SH-SY5Y (cell line): ENCODE measurements at regions not wholly inside any gene's neighbourhood (a gene's known extent, or its start where the extent isn't known, plus 50 kb on each side); places are given as distances from the start of the nearest gene placed in this dataset.

Source experiments
- GATA2 ChIP-seq: IDR thresholded peaks from 2 replicates; pipeline ENCODE4 v1.6.1; 2011; ENCODE audit warnings: mild to moderate bottlenecking, low read depth, low read length
- GATA3 ChIP-seq: IDR thresholded peaks from 2 replicates; pipeline ENCODE4 v1.6.1; 2011; ENCODE audit warnings: low read depth, mild to moderate bottlenecking, low read length, moderate library complexity

DNA sequence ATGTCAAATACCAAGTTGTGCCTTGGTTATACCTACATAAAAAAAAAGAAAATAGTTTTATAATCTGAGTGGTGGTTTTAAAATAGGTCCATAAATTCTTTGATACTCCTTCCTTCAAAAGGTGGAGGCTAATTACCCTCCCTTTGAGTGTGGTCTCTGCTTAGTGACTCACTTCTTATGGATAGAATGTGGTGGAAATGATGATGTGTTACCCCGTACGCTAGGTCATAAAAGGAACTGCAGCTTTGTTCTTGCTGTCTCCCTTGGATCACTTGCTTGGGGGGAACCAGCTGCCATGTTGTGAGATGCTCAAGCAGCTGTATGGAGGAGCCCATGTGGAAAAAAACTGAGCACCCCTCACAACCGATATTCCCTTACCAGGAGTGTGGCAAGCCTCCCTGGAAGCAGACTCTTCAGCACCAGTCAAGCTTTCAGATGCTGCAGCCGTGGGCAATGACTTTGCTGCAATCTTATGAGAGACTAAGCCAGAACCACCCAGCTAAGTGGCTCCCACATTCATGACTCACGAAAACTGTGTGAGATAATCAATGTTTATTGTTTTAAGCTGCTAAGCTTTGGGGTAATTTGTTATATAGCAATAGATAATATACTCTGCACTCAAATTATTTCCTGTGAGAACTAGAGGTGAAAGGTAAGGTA lies 195.0 kb upstream of the GATB start:
- no peak for TF ChIP-seq GATA2

DNA sequence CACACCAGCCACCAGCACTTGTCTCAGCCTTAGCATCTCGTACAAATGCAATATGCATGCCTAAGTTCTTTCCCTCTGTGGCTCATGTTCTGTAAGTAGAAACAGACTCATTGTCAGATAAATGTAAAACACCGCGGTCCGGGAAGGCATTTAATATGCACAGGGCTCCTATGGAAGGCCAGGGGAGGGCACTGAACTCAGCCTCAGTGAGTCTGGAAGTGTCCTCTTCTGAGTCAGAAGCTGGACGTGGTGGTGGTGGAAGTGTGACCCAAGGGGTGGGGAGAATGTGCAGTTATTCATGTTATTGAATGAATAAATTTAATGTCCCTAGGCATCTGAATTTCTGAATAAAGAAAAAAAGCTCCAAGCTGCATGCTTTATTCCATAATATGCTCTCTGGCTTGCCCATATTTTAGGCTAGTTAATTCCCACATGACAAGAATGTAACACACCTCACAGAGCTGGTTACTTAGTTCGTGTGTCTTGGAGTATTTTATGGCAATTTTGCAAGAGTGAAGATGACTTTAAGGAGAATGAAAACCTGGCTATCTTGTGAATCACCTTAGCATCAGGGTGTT lies 193.1 kb upstream of the GATB start:
- TF ChIP-seq GATA2 (no peak), GATA3 (no peak)

DNA sequence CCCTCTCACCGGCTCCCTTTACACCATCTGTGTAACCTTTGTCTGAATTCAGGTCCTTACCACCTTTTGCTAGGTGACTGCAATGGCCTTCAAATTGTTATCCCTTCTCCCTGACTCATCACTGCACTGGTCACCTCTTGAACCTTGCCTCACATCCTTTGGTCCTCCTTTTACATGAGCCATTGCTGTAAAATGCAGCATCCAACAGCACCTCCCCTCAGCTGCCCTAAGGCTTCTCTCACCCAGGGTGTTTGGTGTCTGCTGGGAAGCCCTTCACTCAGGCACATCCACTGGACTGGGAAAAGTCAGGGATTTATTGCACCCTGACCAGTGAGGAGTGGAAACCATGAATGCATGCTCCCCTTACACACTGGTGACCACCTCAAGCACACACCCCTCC lies 192.5 kb upstream of the GATB start:
- TF ChIP-seq GATA2, result no peak
- no peak for TF ChIP-seq GATA3

DNA sequence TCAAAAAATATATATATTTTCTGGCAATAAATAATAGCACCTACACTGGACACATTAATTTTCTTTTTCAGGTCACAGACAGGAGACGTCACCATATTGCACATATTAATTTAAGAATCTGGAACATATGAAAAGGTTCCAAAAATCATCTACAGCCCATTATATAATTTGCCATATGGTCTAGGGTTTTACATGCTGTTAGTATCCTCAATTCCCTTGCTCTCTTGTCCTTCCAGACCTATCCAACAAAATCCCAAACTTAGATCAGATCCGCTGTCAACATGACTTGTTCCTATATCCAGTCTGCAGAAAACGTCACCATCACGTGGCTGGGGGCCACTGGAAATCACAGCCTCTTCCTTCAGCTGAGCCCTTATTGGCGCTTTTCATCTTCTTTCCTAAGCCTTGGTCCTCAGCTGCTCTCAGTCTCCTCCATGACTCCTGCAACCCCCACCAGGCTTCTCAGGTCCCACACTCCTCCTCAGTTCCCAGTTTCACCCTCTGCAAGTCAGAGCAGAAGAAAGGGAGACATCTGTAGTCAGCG lies 192.0 kb upstream of the GATB start:
- TF ChIP-seq GATA3 (no peak), GATA2 (no peak)

DNA sequence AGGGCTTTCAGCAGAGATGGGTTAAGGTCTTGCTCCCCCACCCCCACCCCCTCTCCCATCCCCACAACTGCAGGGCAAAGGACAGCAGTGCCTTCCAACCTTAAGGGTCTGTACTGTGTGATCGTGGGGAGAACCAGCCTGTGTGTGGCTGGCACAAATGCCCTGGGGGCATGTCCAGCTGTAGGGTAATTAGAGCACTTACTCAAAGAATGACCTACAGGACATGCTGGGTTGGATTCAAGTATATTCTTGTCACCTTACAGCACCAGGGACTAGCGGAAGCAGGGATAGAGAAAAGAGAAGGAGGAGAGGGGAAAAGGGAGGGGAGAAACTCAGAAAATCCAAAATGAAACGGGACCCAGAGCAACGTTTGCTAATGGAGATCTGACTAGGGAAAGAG lies 191.3 kb upstream of the GATB start:
- TF ChIP-seq GATA3 (no peak), GATA2 (no peak)

DNA sequence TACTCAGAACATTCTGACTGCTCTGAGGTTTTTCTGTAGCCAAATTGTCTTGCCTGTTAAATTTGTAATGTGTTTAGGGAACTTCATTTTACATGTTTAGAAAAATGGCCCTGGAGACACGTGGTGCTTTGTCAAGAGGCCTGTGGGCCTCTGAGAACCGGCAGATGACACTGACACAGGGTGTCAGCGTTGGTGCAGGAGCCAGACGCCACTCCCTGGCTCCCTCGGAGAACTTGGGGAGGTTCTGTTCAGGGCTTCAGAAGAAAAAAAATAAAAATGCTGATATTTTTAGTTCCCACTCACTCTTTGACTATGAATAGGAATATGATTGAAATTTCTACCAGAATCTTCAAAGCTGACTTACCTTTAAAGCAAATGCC lies 190.9 kb upstream of the GATB start:
- TF ChIP-seq GATA3, result no peak
- TF ChIP-seq GATA2, result no peak

DNA sequence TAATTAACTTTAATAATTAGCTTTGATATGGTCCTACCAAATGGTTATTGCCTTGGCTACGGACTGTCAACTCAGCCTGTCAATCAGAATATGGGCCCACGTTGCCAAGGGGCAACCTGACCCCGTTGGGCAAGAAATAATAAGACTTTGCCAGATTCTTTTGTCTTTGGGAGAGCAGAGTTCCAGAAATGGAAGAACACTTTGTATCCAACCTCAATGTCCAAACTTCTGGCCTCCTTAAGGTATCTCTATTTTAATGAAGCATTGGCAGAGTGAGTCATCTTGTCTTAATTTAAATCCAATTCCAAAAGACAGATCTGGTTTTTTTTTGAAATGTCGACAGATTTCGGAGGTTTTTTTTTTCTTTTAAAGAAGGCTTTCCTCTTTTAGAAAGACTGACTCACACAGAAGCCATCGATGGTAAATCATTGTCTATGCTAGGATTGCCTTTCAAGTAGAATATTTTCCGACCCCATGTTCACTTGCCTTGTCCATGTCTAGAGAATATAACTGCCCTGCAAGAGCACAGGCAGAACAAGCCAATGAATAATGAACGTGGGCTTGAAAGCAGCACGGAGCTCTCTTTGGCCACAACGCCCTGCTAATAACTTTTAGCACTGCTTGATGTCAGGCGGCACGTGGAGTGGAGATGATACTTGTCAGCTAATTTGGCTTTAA lies 190.3 kb upstream of the GATB start:
- TF ChIP-seq GATA2 (no peak), GATA3 (no peak)

DNA sequence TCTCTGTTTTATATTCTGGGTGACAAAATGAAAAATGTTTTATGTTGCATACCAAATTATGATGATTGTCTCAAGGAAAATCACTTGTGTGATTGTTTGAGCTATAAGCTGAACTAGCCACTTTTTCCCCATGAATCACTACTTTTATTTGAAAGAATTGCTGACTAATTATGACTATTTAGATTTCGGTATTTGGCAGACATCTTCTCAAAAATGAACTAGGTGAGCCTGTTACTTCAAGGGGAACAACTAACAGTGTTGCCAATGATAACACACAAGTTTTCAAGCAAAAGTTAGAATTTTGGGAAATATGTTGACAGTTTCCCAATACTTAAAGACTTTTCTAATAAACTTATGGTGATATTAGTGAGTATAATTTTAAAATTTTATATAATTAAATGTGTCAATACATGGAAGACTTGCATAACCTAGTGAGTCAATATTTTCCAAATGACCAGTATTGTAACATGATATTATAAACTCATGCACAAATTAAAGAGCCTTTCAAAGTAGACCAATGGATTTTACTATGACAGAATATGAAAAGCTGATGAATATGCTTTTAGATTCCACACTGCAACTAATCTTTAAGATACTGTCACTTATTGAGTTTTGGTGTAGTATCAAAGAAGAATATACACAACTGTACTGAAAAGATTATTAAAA lies 187.7 kb upstream of the GATB start:
- TF ChIP-seq GATA3, result no peak
- TF ChIP-seq GATA2, result no peak

DNA sequence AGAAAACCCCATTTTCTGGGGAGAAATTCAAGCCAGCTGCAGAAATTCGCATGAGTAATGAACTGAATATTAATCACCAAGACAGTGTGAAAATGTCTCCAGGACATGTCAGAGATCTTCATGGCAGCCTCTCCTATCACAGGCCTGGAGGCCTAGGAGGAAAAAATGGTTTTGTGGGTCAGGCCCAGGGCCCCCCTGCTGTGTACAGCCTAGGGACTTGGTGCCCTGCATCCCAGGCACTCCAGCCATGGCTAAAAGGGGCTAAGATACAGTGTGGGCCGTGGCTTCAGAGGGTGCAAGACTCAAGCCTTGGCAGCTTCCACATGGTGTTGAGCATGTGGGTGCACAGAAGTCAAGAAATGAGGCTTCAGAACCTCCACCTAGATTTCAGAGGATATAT lies 185.9 kb upstream of the GATB start:
- TF ChIP-seq GATA3 (no peak), GATA2 (no peak)

DNA sequence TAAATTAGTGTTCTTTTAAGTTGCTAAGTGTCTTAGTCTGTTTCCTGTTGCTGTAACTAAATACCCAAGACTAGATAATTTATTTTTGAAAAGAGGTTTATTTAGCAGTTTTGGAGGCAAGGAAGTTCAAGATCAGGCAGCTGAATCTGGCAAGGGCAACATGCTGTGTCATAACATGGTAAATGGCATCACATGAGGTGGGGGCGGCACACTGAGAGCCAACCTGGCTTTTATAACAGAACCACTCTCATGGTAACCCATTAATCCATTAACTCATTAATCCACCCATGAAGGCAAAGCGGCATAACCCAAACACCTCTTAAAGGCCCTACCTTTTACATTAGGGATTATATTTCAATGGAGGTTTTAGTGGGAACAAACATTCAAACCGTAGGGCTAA lies 182.2 kb upstream of the GATB start:
- TF ChIP-seq GATA3 (no peak), GATA2 (no peak)

DNA sequence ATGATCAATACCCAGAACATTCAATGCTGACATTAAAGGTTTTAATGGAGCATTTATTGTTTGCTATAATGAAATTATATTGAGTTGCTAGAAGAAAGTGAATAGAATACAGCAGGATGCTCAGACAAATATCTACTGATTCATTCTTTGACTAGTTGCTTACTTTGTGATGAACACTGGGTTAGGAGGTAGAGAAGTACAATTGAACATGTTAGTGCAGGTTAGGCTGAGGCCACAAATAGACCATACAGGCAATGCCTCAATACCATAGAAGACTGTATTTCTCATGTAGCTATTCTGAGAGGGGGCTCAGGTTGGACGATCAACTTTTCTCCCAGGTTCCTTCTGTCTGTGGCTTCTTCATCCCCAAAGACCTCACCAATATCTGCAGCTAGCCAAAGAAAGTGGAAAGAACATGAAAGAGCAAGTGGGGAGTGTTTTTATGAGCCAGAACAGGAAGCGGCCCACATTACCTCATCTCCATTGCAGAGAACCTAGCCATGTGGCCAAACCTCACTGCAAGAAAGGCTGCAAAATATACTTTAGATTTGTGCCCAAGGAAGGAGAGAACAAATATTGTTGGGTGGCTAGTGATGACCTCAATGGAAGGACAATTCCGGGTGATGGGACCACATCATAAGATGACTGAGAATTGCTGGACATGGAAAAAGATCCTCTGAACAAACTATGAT lies 180.3 kb upstream of the GATB start:
- TF ChIP-seq GATA3 (no peak), GATA2 (no peak)

DNA sequence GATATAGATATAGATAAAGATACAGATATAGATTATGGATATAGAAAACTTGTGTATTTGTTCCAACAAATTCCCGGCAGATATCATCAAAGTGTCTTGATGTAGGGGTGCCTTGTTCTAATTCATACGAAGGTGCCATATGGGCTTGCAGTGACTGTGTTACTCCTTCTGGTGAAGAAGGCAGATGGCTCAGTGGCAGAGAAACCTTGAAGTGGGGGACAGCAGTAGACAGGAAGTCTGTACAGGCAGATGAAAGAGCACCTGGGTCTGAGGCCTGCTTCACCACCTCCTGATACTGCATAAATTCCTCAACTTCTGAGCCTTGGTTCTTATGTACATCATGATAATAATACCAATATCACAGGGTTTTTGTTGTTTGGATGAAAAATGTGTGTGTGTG lies 179.5 kb upstream of the GATB start:
- TF ChIP-seq GATA3 (no peak), GATA2 (no peak)

DNA sequence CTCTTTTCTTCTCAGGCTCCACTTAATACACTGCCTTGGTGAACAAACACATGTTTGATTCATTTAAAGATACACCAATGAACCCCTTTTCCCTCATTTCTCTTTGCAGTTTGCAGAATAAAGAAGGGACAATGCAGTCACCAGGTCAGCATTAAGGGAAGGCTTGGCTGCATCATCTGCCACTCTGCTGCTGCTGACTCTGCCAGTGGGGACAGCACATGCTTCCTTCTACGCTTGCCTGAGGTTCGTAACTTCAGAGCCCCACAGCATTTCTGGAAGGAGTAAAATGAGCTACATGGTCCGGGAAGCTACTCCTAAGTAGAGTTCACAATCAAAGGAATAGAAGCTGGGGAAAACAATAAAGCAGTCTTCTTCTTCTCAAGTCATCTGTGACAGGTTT lies 178.9 kb upstream of the GATB start:
- no peak for TF ChIP-seq GATA3
- TF ChIP-seq GATA2, result no peak

DNA sequence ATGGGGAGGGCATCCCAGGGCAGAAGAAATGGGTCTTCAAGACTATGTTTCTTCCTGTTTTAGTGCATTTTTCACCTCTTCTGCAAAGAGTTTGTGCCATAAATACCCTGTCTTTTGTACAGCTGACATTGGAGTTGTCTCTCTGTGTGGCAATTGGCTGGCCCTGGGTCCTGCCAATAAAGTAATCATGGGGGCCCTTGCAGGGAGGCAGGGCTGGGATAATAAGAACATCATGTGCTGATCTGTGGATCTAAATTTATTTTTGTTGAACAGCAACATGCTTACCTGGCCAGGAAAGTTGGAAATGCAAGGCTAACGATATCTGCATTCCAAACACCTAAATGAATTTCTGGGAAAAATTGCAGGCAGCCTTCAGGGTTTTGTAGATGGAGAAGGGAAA lies 174.6 kb upstream of the GATB start:
- no peak for TF ChIP-seq GATA3
- no peak for TF ChIP-seq GATA2

DNA sequence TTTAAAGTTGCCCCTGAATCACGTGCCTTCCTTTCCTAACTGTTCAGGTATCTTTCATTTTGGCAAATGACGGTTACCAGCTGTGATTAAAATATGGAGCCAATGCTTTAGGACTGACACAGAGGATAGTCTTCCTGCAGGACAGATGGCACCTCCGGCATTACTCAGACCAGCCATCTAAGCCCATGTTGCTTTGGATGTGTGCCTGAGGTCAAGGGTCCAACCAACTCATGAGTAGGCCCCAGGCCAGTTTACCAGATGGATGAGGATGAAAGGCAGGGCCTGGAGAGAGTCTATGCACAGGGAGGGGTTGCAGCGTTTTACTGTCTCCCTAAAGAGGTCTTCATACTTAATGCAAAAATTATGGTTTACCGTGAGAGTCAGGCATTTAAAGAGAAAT lies 174.0 kb upstream of the GATB start:
- no peak for TF ChIP-seq GATA3
- TF ChIP-seq GATA2, result no peak
